DOHH2 (cell line): ENCODE measurements at regions not wholly inside any gene's neighbourhood (a gene's known extent, or its start where the extent isn't known, plus 50 kb on each side); places are given as distances from the start of the nearest gene placed in this dataset.

Source experiments
- EZH2phosphoT487 ChIP-seq: fragments of 200-600 bp; sonication (generic); IDR thresholded peaks from 2 replicates; pipeline ENCODE4 v1.6.1; 2017; ENCODE audit warnings: borderline replicate concordance, mild to moderate bottlenecking, antibody characterized with exemption, low read length, moderate library complexity, mixed read lengths
- TF ChIP-seq, protein P1 (sequence below): fragments of 200-600 bp; sonication (generic); IDR thresholded peaks from one replicate; pipeline ENCODE4 v1.5.1; 2014; ENCODE audit warnings: antibody characterized with exemption, mild to moderate bottlenecking, low read depth, low read length; ENCODE audit not compliant: poor library complexity, severe bottlenecking

DNA sequence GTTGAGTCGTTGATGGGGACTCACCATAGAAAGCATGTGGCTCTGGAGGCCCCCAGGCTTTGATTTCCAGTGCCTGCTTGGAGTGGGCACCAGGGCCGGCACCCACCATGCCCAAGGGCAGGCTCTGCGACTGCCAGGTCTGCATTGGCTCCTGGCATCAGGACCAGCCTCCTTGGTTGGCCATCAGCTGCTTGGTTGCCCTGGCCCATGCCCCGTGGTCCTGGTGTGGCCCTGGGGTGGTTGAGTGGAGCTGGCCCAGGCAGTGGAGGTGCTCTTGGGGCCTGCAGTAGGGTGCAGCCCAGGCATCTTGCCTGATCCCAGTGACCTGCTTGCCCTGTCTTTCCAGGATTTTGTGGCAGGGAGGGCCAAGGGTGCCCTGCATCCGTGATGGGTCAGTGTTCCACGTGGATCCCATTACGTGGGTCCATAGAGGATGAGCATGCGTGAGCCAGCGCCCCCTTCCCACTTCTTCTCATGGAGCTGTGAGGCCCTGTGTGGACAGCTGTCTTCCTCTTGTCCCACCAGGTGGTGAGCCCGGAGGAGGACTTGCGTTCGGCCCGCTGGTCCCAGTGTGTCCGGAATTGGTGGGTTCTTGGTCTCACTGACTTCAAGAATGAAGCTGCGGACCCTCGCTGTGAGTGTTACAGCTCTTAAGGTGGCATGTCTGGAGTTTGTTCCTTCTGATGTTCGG, 187.0 kb downstream of the UBE3A start:
- TF ChIP-seq, protein P1, sequence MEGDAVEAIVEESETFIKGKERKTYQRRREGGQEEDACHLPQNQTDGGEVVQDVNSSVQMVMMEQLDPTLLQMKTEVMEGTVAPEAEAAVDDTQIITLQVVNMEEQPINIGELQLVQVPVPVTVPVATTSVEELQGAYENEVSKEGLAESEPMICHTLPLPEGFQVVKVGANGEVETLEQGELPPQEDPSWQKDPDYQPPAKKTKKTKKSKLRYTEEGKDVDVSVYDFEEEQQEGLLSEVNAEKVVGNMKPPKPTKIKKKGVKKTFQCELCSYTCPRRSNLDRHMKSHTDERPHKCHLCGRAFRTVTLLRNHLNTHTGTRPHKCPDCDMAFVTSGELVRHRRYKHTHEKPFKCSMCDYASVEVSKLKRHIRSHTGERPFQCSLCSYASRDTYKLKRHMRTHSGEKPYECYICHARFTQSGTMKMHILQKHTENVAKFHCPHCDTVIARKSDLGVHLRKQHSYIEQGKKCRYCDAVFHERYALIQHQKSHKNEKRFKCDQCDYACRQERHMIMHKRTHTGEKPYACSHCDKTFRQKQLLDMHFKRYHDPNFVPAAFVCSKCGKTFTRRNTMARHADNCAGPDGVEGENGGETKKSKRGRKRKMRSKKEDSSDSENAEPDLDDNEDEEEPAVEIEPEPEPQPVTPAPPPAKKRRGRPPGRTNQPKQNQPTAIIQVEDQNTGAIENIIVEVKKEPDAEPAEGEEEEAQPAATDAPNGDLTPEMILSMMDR = no peak
- no peak for TF ChIP-seq EZH2phosphoT487
